ENCODE measurements at regions not wholly inside any gene's neighbourhood (a gene's known extent, or its start where the extent isn't known, plus 50 kb on each side); places are given as distances from the start of the nearest gene placed in this dataset.

GRCh38 chr5:110203661-110204060 lies 513.9 kb downstream of the MAN2A1 start:
- no peak overlapping the region for H2BK5ac ChIP-seq (ENCODE audit: low read depth, low read length, poor library complexity, severe bottlenecking)
- no peak for DNase-seq
- H2AFZ ChIP-seq (replicated peaks; ENCODE audit: low read length, poor library complexity), result no peak overlapping the region
- no peak overlapping the region for H2AK9ac ChIP-seq (replicated peaks; ENCODE audit: low read depth, low read length, poor library complexity)
- peaks cover 11% of the 10 kb centered on the region for H3K9me3 ChIP-seq (ENCODE audit: control insufficient read depth, insufficient read depth, low read length)
- H3K27ac ChIP-seq (ENCODE audit: insufficient read depth, low read length), result no peak overlapping the region
- ChIA-PET CTCF (no interaction called here), POLR2A (ENCODE audit: unreplicated experiment) (no interaction called here)
- dilution Hi-C loops (cut with HindIII; ENCODE audit: low sequenced_read_pairs, unreplicated experiment) (no loop called here), intact Hi-C loops (cut with micrococcal nuclease) (no loop called here), in situ Hi-C loops (cut with MboI; ENCODE audit: low sequenced_read_pairs) (no loop called here)
- H4K8ac ChIP-seq (ENCODE audit: low read depth in 2 of 2, low read length in 2 of 2), result no peak overlapping the region
- no peak overlapping the region for H4K5ac ChIP-seq (ENCODE audit: low read depth, low read length)
- no peak overlapping the region for H3K14ac ChIP-seq (replicated peaks; ENCODE audit: low read depth, low read length)
- no peaks in the 10 kb centered on the region for H3K27me3 ChIP-seq (ENCODE audit: control insufficient read depth, insufficient read depth, low read length)
- H3K4ac ChIP-seq (ENCODE audit: low read depth, low read length), result no peak overlapping the region
- no peaks in the 10 kb centered on the region for H3K36me3 ChIP-seq (ENCODE audit: control insufficient read depth, insufficient read depth, low read length)
- no peak overlapping the region for H3K4me3 ChIP-seq (ENCODE audit: insufficient read depth, low read depth, low read length)
- no peaks in the 10 kb centered on the region for H4K20me1 ChIP-seq (ENCODE audit: insufficient read depth, low read length)
- no peak overlapping the region for H3K9ac ChIP-seq (ENCODE audit: low read depth, low read length)
- H3K23ac ChIP-seq (ENCODE audit: low read depth, low read length), result no peak overlapping the region
- H2BK15ac ChIP-seq (ENCODE audit: low read depth, low read length), result no peak overlapping the region
- no TSS peak for BruUV-seq (replicated peaks)
- H2BK120ac ChIP-seq (ENCODE audit: low read depth, low read length), result no peak overlapping the region
- no peak for ATAC-seq (ENCODE audit: low read depth)
- no peaks in the 10 kb centered on the region for H3K4me1 ChIP-seq (ENCODE audit: control insufficient read depth, insufficient read depth, low read length)
- no peaks in the 10 kb centered on the region for H3K79me1 ChIP-seq (ENCODE audit: low read depth in 1 of 2, low read length in 2 of 2)
- H3K9me1 ChIP-seq (ENCODE audit: insufficient read depth, low read length), result no peaks in the 10 kb centered on the region
- TF ChIP-seq MAFK (IDR thresholded peaks at IDR 0.05; ENCODE audit: low read depth, low read length), result no peak
- TF ChIP-seq CEBPB (IDR thresholded peaks at IDR 0.05; ENCODE audit: low read depth, low read length), result no peak
- no peak for TF ChIP-seq CHD1 (IDR thresholded peaks at IDR 0.05; ENCODE audit: low read depth, low read length)
- TF ChIP-seq RAD21 (IDR thresholded peaks at IDR 0.05; ENCODE audit: low read length), result no peak
- TF ChIP-seq USF2 (IDR thresholded peaks at IDR 0.05; ENCODE audit: low read depth, low read length), result no peak
- TF ChIP-seq RFX5 (IDR thresholded peaks at IDR 0.05; ENCODE audit: low read depth, low read length), result no peak
- TF ChIP-seq ELK1 (IDR thresholded peaks at IDR 0.05; ENCODE audit: borderline replicate concordance, low read depth, low read length), result no peak
- TF ChIP-seq MXI1 (IDR thresholded peaks at IDR 0.05; ENCODE audit: borderline replicate concordance, low read depth, low read length), result no peak
- no peak for TF ChIP-seq FOS (IDR thresholded peaks at IDR 0.05; ENCODE audit: low read depth, low read length)
- TF ChIP-seq NFE2L2 (IDR thresholded peaks at IDR 0.05; ENCODE audit: low read depth, low read length), result no peak
- no peak for TF ChIP-seq SMC3 (IDR thresholded peaks at IDR 0.05; ENCODE audit: low read depth, low read length)
- no peak for TF ChIP-seq CTCF (conservative IDR thresholded peaks at IDR 0.05; ENCODE audit: low read depth, low read length)
- TF ChIP-seq POLR2A (IDR thresholded peaks at IDR 0.05; ENCODE audit: low read depth, low read length), result no peak
- no peak for TF ChIP-seq MAZ (IDR thresholded peaks at IDR 0.05; ENCODE audit: borderline replicate concordance, low read depth, low read length)
- no peak for TF ChIP-seq BHLHE40 (IDR thresholded peaks at IDR 0.05; ENCODE audit: low read depth, low read length)
- no peak for TF ChIP-seq RCOR1 (IDR thresholded peaks at IDR 0.05; ENCODE audit: insufficient replicate concordance, low read length)
- H3K56ac ChIP-seq (ENCODE audit: extremely low read depth, insufficient read depth, low read length), result no peak overlapping the region
- no peak overlapping the region for H4K91ac ChIP-seq (ENCODE audit: insufficient read depth, low read depth, low read length)
- H3K4me2 ChIP-seq (ENCODE audit: low read depth, low read length), result no peak overlapping the region
- H2BK20ac ChIP-seq (ENCODE audit: low read depth, low read length), result no peak overlapping the region
- no peak overlapping the region for H3K18ac ChIP-seq (ENCODE audit: low read depth, low read length)
- H2AK5ac ChIP-seq (ENCODE audit: low read depth, low read length), result no peak overlapping the region

All from IMR-90 (cell line).